GM23338 (cell line): ENCODE measurements at regions not wholly inside any gene's neighbourhood (a gene's known extent, or its start where the extent isn't known, plus 50 kb on each side); places are given as distances from the start of the nearest gene placed in this dataset.

Source experiments
- ATAC-seq: fragments of 200-7000 bp; cut with Tn5 transposase; 3 replicates; pipeline ENCODE4 v1.9.1; 2020
- DNase-seq: peaks from one replicate; pipeline ENCODE4 v3.0.0-alpha.2; 2015; ENCODE audit warnings: low spot score
- H2AFZ ChIP-seq: fragments of 200-600 bp; sonication (generic); 2 replicates; pipeline ENCODE4 v1.8.0; 2016; ENCODE audit warnings: antibody characterized with exemption, mild to moderate bottlenecking, moderate library complexity
- H3F3A ChIP-seq: fragments of 200-600 bp; sonication (generic); replicated peaks from 2 replicates; pipeline ENCODE4 v1.8.0; 2017; ENCODE audit warnings: antibody characterized with exemption, mixed run types, low read depth
- H3K27ac ChIP-seq: fragments of 200-600 bp; sonication (generic); 2 replicates; pipeline ENCODE4 v1.6.1; 2016; ENCODE audit warnings: low read depth
- H3K27me3 ChIP-seq: fragments of 200-600 bp; sonication (generic); 2 replicates; pipeline ENCODE4 v1.8.0; 2016; ENCODE audit warnings: mild to moderate bottlenecking, mixed run types, moderate library complexity; ENCODE audit not compliant: insufficient read depth
- H3K36me3 ChIP-seq: fragments of 200-600 bp; sonication (generic); 2 replicates; pipeline ENCODE4 v1.8.0; 2016; ENCODE audit warnings: mild to moderate bottlenecking; ENCODE audit not compliant: insufficient read depth
- H3K4me1 ChIP-seq: fragments of 200-600 bp; sonication (generic); 2 replicates; pipeline ENCODE4 v1.8.0; 2016; ENCODE audit warnings: mild to moderate bottlenecking, moderate library complexity; ENCODE audit not compliant: insufficient read depth
- H3K4me2 ChIP-seq: fragments of 200-600 bp; sonication (generic); 2 replicates; pipeline ENCODE4 v1.7.1; 2017; ENCODE audit warnings: mixed run types
- H3K4me3 ChIP-seq: fragments of 200-600 bp; sonication (generic); 2 replicates; pipeline ENCODE4 v1.6.1; 2016; ENCODE audit warnings: mixed run types
- H3K79me2 ChIP-seq: fragments of 200-600 bp; sonication (generic); replicated peaks from 2 replicates; pipeline ENCODE4 v1.8.0; 2017; ENCODE audit warnings: mild to moderate bottlenecking; ENCODE audit not compliant: insufficient read depth
- H3K9me2 ChIP-seq: fragments of 200-600 bp; sonication (generic); 2 replicates; pipeline ENCODE4 v1.8.0; 2017; ENCODE audit not compliant: insufficient read depth
- H4K20me1 ChIP-seq: fragments of 200-600 bp; sonication (generic); replicated peaks from 2 replicates; pipeline ENCODE4 v1.8.0; 2017; ENCODE audit warnings: mild to moderate bottlenecking; ENCODE audit not compliant: insufficient read depth
- H3K27ac Mint-ChIP-seq: 2 replicates; pipeline ENCODE4 v1.8.0; 2020; ENCODE audit warnings: inconsistent platforms, mild to moderate bottlenecking, moderate library complexity, mixed read lengths
- H3K27me3 Mint-ChIP-seq: 3 replicates; pipeline ENCODE4 v1.8.0; 2022; ENCODE audit warnings: low read depth, mild to moderate bottlenecking, moderate library complexity, mixed read lengths, inconsistent platforms; ENCODE audit not compliant: insufficient read depth, poor library complexity
- H3K36me3 Mint-ChIP-seq: 3 replicates; pipeline ENCODE4 v1.8.0; 2021; ENCODE audit warnings: low read depth, mild to moderate bottlenecking, inconsistent platforms, moderate library complexity, mixed read lengths
- H3K4me1 Mint-ChIP-seq: 3 replicates; pipeline ENCODE4 v1.8.0; 2020; ENCODE audit warnings: mild to moderate bottlenecking, inconsistent platforms, mixed read lengths
- H3K4me3 Mint-ChIP-seq: 3 replicates; pipeline ENCODE4 v1.8.0; 2021; ENCODE audit warnings: moderate library complexity, mild to moderate bottlenecking, inconsistent platforms, mixed read lengths
- H3K9me3 Mint-ChIP-seq: 3 replicates; pipeline ENCODE4 v1.8.0; 2020; ENCODE audit warnings: moderate library complexity, mild to moderate bottlenecking, inconsistent platforms, mixed read lengths
- CREB1 ChIP-seq: fragments of 250-450 bp; sonication (Bioruptor Pico); IDR thresholded peaks from 2 replicates; pipeline ENCODE4 v1.5.0; 2020; ENCODE audit warnings: low read depth, mild to moderate bottlenecking, moderate library complexity
- CTCF ChIP-seq, 2 experiments: fragments of 200-600 bp in 1 of 2; sonication (generic) in 1 of 2; conservative IDR thresholded peaks; 2 replicates each; pipeline versions ENCODE4 v1.5.1 to v1.6.1; 2016 to 2017; ENCODE audit warnings: antibody characterized with exemption in 2 of 2, low read depth in 2 of 2, mild to moderate bottlenecking in 2 of 2, moderate library complexity in 1 of 2
- EZH2 ChIP-seq: fragments of 200-600 bp; sonication (generic); IDR thresholded peaks from one replicate; pipeline ENCODE4 v1.8.0; 2017; ENCODE audit warnings: antibody characterized with exemption, mild to moderate bottlenecking, low read depth; ENCODE audit not compliant: unreplicated experiment
- EZH2phosphoT487 ChIP-seq: fragments of 200-600 bp; sonication (generic); IDR thresholded peaks from one replicate; pipeline ENCODE4 v1.8.1; 2018; ENCODE audit warnings: antibody characterized with exemption; ENCODE audit not compliant: unreplicated experiment
- JUNB ChIP-seq: IDR thresholded peaks from one replicate; pipeline ENCODE4 v1.6.1; 2016; ENCODE audit warnings: antibody characterized with exemption; ENCODE audit not compliant: unreplicated experiment
- NANOG ChIP-seq: IDR thresholded peaks from 2 replicates; pipeline ENCODE4 v1.6.1; 2016; ENCODE audit warnings: antibody characterized with exemption, borderline replicate concordance
- POLR2AphosphoS5 ChIP-seq: IDR thresholded peaks from 2 replicates; pipeline ENCODE4 v1.6.1; 2016; ENCODE audit warnings: antibody characterized with exemption, low read depth
- STAT1 ChIP-seq: IDR thresholded peaks from one replicate; pipeline ENCODE4 v1.6.1; 2016; ENCODE audit warnings: antibody characterized with exemption; ENCODE audit not compliant: unreplicated experiment
- ZNF114 ChIP-seq: fragments of 250-450 bp; sonication (Bioruptor Pico); IDR thresholded peaks from 2 replicates; pipeline ENCODE4 v1.5.0; 2020; ENCODE audit warnings: mild to moderate bottlenecking, moderate library complexity
- ZNF331 ChIP-seq: fragments of 250-450 bp; sonication (Bioruptor Pico); IDR thresholded peaks from 2 replicates; pipeline ENCODE4 v1.5.0; 2020; ENCODE audit warnings: low read depth, mild to moderate bottlenecking, moderate library complexity
- TF ChIP-seq, protein P1 (sequence below): IDR thresholded peaks from one replicate; pipeline ENCODE4 v1.6.1; 2018; ENCODE audit warnings: antibody characterized with exemption; ENCODE audit not compliant: unreplicated experiment

GRCh38 chr3:90132197-90132596, 1024.8 kb downstream of the EPHA3 start (continued):
- TF ChIP-seq CTCF (conservative IDR thresholded peaks at IDR 0.05; ENCODE audit: low read depth in 2 of 2) (no peak), CREB1 (no peak), STAT1 (no peak), EZH2phosphoT487 (no peak)
- TF ChIP-seq, protein P1, sequence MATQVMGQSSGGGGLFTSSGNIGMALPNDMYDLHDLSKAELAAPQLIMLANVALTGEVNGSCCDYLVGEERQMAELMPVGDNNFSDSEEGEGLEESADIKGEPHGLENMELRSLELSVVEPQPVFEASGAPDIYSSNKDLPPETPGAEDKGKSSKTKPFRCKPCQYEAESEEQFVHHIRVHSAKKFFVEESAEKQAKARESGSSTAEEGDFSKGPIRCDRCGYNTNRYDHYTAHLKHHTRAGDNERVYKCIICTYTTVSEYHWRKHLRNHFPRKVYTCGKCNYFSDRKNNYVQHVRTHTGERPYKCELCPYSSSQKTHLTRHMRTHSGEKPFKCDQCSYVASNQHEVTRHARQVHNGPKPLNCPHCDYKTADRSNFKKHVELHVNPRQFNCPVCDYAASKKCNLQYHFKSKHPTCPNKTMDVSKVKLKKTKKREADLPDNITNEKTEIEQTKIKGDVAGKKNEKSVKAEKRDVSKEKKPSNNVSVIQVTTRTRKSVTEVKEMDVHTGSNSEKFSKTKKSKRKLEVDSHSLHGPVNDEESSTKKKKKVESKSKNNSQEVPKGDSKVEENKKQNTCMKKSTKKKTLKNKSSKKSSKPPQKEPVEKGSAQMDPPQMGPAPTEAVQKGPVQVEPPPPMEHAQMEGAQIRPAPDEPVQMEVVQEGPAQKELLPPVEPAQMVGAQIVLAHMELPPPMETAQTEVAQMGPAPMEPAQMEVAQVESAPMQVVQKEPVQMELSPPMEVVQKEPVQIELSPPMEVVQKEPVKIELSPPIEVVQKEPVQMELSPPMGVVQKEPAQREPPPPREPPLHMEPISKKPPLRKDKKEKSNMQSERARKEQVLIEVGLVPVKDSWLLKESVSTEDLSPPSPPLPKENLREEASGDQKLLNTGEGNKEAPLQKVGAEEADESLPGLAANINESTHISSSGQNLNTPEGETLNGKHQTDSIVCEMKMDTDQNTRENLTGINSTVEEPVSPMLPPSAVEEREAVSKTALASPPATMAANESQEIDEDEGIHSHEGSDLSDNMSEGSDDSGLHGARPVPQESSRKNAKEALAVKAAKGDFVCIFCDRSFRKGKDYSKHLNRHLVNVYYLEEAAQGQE = no peak

DNA sequence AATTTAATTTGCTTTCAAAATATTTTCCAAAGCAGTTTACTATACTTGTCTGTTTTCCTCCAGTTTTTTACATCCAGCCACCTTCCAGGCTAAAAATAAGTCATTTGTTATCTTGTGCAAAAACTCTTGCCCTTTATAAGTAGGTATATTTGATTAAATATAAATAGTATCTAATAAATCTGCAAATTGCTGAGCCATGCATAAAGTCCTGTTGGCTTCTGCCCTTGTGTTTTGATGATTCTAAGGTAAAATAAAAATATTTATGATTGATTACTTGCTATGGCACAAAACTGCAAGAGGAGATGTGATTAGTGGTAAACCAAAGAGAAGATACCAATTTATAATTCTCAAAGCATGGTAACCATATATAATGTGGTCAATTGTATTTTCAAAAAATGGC, 1026.7 kb downstream of the EPHA3 start:
- Histone ChIP-seq H3K27ac (no peak overlapping the region), H3K9me2 (no peaks in the 10 kb centered on the region), H3K27me3 (no peaks in the 10 kb centered on the region), H2AFZ (no peak overlapping the region), H3K4me2 (no peak overlapping the region), H3K79me2 (no peaks in the 10 kb centered on the region), H3K4me3 (no peak overlapping the region), H3K36me3 (no peaks in the 10 kb centered on the region), H4K20me1 (no peaks in the 10 kb centered on the region), H3F3A (no peaks in the 10 kb centered on the region), H3K4me1 (no peaks in the 10 kb centered on the region)
- DNase-seq = no peak
- ATAC-seq = no peak
- no peaks in the 10 kb centered on the region for H3K9me3 Mint-ChIP-seq
- H3K4me1 Mint-ChIP-seq = no peaks in the 10 kb centered on the region; the same call in 2 of the 3 replicates
- no peaks in the 10 kb centered on the region for H3K27me3 Mint-ChIP-seq
- H3K36me3 Mint-ChIP-seq = no peaks in the 10 kb centered on the region
- H3K4me3 Mint-ChIP-seq = no peak overlapping the region
- no peak overlapping the region for H3K27ac Mint-ChIP-seq
- TF ChIP-seq STAT1 = no peak
- TF ChIP-seq POLR2AphosphoS5 = no peak
- no peak for TF ChIP-seq CTCF (conservative IDR thresholded peaks at IDR 0.05; ENCODE audit: low read depth in 2 of 2)
- no peak for TF ChIP-seq ZNF331 (CRISPR knock-in tag)
- no peak for TF ChIP-seq EZH2
- TF ChIP-seq CREB1 = no peak
- no peak for TF ChIP-seq ZNF114 (CRISPR knock-in tag)
- TF ChIP-seq NANOG = no peak
- TF ChIP-seq, protein P1 = no peak
- no peak for TF ChIP-seq JUNB
- TF ChIP-seq EZH2phosphoT487 = no peak
